GM21528 (cell line): ENCODE measurements at regions not wholly inside any gene's neighbourhood (a gene's known extent, or its start where the extent isn't known, plus 50 kb on each side); places are given as distances from the start of the nearest gene placed in this dataset.

Experiments used
- ATAC-seq: cut with Tn5 transposase; IDR thresholded peaks from one replicate; pipeline ENCODE4 v1.9.1; 2021; ENCODE audit warnings: mild to moderate bottlenecking, moderate library complexity; ENCODE audit not compliant: unreplicated experiment, low FRiP score

DNA sequence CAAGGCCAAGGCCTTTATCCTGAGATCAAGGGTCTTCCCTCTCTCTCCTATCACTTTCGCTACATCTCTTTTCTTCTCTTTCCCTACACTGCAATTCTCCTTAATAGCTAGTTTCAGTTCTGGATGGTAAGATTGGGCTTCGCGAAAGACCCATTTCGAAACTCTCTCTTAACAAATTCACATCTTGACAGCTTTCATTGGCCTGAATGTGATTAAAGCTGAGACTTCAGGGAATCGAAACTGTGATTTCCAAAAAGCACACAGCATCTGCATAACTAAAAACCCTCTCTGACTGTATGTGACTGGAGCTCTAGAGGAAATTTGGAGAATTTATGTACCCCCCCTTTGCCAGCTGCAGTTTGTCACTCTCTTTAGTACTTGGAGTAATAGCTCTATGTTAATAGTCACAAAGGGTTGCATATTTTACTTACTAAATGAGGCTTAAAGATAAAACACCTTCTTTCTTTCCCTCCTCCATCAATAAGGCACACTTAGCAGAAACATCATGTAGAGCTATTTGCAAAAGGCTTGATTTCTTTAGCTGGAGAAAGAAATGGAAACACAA is 105.3 kb upstream of the FAM20A start:
- no peak for ATAC-seq

DNA sequence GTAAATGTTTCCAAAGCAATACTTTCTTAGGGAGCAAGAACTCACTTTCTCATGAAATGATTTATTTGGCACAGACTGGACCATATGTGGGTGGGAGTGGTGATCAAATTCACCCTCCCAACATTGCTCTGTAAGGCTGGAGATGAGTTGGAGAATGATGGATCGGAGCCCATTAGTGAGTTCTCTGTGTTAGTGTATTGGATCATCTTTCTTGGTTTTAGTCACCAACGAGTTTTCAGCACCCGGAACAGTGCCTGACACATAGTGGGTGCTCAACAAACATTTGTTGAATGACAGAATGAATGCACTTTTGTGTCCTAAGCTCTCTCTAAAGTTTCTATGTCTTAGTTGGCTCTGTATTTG is 104.5 kb upstream of the FAM20A start:
- ATAC-seq = no peak

DNA sequence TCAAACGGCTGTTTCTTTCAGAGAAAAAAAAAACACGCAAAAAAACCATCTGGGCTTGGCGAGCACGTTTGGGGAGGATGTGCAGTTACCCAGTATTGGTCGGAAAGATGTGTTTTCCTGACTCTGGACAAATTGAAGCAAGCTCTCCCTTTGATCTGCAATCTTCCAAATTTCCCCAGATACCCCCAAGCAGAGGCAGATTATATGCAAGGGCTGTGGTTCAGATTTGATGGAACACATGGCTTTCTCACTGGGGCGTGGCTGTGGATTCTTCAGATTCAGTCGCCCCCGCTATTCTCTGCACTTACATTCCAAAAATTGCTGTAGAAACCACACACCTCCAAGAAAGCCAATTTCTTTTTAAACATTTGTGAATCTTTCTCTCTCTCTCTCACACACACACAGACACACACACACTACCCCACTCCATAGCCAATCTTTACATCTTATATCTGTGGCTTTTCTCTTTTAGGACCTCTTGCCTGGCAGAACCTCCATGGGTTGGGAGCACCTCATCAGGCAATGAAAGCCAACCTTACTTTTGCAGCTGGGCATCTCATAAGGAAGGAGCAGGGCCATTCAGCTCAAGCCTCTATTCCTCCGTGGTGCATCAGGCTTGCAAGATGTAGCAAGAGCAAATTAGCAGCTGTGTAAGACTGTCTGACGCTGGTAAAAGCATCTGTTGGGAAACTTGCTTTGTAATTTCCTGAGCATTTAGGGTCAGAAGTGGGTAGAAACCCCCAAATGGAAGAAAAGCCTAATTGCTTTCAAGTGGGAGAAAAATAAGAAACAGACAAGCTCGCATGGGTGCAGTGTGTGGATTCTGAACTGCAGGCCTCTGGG is 103.9 kb upstream of the FAM20A start:
- ATAC-seq = no peak

- ATAC-seq = no peak
These were observed 99.9 kb upstream of the FAM20A start for GRCh38 chr17:68701046-68701445.

DNA sequence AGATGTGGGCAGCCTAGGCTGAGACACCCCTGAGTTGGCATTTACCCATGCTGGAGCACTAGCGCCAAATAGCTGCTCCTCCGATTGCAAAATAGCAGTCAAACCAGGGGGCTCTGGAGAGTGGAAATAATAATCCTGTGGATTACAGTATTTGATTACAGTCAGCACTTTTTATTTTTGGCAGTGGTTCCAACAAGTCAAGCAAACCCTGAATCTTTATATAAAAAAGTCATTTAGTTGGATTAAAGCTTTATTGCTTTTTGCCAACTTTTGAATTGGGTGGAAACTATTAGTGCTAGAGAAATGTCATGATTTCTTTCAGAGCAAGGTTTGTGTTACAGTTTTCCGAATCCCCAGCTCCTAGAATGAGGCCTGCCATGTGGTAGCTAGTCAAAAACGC is 99.3 kb upstream of the FAM20A start:
- ATAC-seq = no peak

- no peak for ATAC-seq
These were observed 98.8 kb upstream of the FAM20A start for GRCh38 chr17:68699936-68700335.

DNA sequence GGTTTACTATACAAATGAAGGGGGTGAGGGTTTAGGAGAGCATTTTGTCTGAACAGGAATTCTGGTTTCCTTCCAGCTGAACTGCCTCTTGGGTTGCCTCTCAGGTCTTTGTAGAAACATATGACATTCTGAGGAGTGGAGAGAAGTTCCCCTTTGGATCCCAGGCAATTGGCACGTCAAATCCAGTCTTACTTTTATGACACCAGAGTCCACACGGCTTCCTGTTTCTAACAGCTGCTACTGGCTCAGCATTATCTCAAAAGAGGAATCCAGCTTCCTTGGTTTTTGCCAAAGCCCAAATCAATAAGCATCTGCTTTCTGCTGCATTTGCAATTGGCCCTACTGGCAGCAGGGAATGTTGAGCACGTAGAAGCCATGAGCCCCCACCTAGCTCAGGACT is 97.6 kb upstream of the FAM20A start:
- no peak for ATAC-seq

DNA sequence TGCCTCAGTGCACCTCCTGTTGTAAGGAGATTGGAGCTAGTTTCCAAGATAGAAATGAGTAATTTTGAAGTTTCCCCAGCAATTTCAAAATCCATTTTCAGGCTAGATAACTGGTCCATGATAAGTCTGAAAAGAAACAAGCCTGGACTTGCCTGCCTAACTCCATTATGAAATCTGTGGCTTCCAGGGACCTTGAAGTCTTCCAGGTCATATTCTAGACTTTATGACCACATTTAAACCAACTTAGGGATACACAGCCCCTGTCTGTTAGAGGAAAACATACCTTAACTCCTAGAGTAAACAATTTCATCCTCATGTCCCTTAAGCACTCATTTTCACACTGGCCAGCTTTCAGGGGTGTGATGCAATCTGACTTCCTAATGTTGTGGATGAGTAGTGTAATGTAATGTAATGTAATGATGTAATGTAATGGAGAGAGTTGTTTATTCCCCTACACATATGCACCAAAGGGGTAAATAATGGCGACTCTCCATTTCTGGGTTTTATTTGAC is 96.7 kb upstream of the FAM20A start:
- ATAC-seq = no peak

- ATAC-seq = no peak
These were observed 94.5 kb upstream of the FAM20A start for GRCh38 chr17:68695659-68696058.

GRCh38 chr17:68694791-68695485 is 93.8 kb upstream of the FAM20A start:
- no peak for ATAC-seq

DNA sequence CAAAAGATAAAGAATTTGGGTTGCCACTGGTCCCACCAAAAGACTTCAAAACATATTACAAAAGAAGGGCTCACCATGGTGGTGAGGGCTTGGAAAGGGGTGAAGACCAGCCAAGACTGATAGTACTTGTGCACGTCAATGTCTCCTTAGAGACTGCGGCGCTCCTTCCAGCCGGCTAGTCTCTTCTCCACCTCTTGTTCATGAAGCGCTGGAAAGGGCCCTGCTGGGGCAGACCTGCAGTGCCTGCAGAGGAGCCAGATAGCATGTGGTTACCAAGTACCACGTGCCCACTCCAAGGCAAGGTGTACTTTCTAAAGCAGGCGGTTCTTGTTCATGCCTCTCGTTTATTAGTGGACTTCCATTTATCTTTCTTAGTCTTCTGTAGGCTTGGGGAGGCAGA is 92.7 kb upstream of the FAM20A start:
- no peak for ATAC-seq

- ATAC-seq = no peak
These were observed 92.3 kb upstream of the FAM20A start for GRCh38 chr17:68693466-68693865.

GRCh38 chr17:68686108-68686988 is 85.2 kb upstream of the FAM20A start:
- no peak for ATAC-seq

DNA sequence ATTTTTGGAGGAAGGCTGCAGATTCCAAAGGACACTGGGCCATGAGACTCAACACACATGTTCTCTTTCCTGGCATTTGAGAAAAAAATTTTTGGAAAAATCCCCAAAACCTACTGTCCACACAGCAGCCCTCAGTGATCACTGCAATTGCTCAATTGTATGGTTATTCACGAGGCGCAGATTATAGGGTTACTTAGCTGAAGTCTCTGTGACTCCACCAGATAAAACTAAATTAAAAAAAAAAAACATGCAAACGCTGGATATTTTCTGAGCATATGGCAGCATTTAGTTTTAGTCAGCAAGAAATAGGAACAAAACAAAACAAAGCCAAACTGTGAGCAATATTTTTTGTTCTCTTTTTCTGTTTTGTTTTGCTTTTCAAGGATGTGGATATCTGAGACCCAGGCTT is 83.8 kb upstream of the FAM20A start:
- no peak for ATAC-seq

GRCh38 chr17:68682903-68683302 is 81.7 kb upstream of the FAM20A start:
- ATAC-seq = no peak

DNA sequence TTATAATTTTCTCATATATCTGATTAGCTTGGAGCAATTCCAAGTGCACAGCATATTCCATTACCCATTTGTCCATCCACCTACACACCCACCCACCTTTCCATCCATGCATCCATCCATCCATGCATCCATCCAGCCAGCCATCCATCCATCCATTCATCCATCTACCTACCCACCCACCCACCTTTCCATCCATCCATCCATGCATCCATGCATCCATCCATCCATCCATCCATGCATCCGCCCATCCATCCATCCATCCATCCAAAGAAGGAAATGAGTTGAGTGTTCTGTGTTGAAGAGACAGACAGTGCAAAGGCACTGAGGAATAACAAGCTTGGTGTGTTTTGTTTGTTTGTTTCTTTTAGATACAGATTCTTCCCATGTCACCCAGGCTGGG is 78.7 kb upstream of the FAM20A start:
- no peak for ATAC-seq

GRCh38 chr17:68676856-68677255 is 75.7 kb upstream of the FAM20A start:
- no peak for ATAC-seq

DNA sequence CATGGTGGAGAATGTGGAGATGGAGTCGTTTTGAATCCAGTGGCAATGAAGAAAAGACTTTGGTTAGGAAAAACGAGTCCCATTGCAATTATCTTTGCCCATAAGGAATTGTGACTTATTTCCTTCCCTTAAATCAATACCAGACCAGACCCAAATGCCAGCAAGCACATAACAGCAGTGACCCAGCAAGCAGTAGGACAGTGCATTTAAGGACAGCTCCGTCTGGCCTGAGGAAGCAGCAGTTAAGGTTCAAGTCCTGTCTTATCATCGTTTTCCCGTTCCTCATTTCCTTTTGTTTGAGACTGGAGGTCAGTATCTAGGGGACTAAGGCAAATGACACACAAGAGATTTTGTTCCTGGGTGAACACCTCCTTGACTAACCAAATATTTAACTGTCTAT is 74.6 kb upstream of the FAM20A start:
- ATAC-seq = no peak

GRCh38 chr17:68674029-68674925 is 73.1 kb upstream of the FAM20A start:
- ATAC-seq = no peak
